Urinary bladder (tissue), 3 donors: ENCODE measurements at regions not wholly inside any gene's neighbourhood (a gene's known extent, or its start where the extent isn't known, plus 50 kb on each side); places are given as distances from the start of the nearest gene placed in this dataset.

ENCODE experiments used
- DNase-seq: peaks from one replicate; pipeline ENCODE4 v3.0.0-alpha.2; 2015; ENCODE audit errors: extremely low spot score
- H3K27ac ChIP-seq: one replicate; pipeline ENCODE4 v1.5.1; 2013; ENCODE audit warnings: low read depth, mild to moderate bottlenecking, moderate library complexity
- H3K36me3 ChIP-seq: one replicate; pipeline ENCODE4 v1.6.1; 2013; ENCODE audit warnings: mild to moderate bottlenecking, moderate library complexity; ENCODE audit not compliant: insufficient read depth
- H3K4me1 ChIP-seq: one replicate; pipeline ENCODE4 v1.6.1; 2013; ENCODE audit warnings: mild to moderate bottlenecking, moderate library complexity; ENCODE audit not compliant: insufficient read depth
- H3K4me3 ChIP-seq: one replicate; pipeline ENCODE4 v1.5.1; 2013; ENCODE audit warnings: low read depth, low read length
- WGBS: extraction: QIAGEN DNeasy Blood & Tissue Kit; methylation state at CpG from one replicate; pipeline ENCODE4 v1.1.7; 2013; 5-methylcytosine and 5-hydroxymethylcytosine counted together
- donor health status: healthy with polysubstance abuse.
- donor health status: healthy.

DNA sequence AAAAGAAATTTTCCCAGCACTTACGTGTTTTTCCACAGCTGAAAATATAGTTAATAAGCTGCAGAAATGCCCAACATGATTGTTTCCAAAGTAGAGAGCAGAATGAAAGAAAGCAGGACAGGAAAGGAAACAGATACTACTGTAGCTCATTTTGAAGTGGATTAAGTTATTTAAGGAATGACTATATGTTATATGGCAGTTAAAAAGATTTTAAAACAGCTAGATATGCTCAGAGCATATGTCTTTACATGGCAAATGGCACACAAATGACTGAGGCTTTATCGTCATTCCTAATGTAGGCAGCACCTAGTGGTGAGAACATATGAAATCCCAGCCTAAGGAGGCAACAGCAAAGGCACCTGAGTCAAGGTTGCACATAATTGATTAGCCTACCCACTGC lies 106.6 kb upstream of the SEMA6D start:
- Histone ChIP-seq H3K27ac (no peak overlapping the region), H3K4me3 (no peak overlapping the region), H3K4me1 (no peaks in the 10 kb centered on the region), H3K36me3 (no peaks in the 10 kb centered on the region)
- WGBS, result 95% methylated on average over 2 of the region's 2 CpGs
- no peak for DNase-seq

DNA sequence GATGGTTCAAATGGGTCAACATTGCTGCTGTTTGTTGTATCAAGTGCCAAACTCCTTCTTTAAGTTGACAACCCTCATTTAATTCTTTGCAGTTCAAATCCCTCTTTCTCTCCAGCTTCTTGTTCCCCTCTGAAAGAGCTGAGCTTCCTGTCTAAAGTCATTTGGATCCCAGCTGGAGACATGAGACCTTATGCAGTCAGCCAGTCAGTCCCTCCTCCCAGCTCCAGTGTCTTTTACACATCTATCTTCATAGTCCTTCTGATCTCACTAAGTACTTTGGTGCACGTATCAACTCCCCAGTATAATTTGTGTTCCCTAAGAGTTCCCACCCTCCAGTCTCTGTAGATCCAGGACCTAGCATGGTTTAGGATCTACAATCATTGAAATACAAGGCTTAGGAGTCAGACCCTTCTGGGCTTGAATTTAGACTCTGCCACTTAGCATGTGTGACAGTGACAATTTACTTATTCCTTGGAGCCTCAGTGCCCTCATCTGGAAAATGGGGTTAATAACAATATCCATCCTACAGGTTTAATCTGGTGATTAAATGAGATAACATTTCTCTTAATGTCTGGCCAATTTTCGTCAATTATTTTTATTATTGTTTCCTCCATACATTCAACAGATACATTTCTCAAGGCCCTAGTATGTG lies 102.8 kb upstream of the SEMA6D start:
- H3K36me3 ChIP-seq, result no peaks in the 10 kb centered on the region
- no peak overlapping the region for H3K4me3 ChIP-seq
- no peak for DNase-seq
- no peak overlapping the region for H3K27ac ChIP-seq
- no peaks in the 10 kb centered on the region for H3K4me1 ChIP-seq
- WGBS, result 84% methylated on average over 2 of the region's 2 CpGs

DNA sequence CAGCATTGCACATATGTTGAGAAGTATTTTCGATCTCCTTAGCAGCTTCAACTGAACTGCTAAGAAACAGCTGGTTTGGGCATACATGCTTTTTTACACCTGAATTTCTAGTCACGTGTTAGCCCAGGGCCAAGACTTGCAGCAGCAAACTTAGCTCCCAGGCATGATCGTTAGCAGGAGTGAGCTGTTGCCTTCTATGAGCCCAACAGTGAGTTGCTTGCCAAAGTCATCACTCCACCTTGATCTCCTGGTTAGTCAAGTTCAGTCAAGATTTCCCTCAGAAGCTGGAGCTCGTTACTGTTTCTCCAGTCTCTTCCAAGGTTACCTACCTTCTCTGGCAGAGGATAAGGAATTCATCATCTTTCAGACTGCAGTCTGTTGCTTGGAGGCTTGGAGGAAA lies 100.4 kb upstream of the SEMA6D start:
- H3K27ac ChIP-seq, result no peak overlapping the region
- no peak overlapping the region for H3K4me3 ChIP-seq
- H3K4me1 ChIP-seq, result no peaks in the 10 kb centered on the region
- no peak for DNase-seq
- no peaks in the 10 kb centered on the region for H3K36me3 ChIP-seq
- 88% methylated on average over 4 of the region's 4 CpGs for WGBS

GRCh38 chr15:47618241-47618640 lies 99.1 kb upstream of the SEMA6D start:
- DNase-seq, result no peak
- WGBS, result 87% methylated on average over 4 of the region's 4 CpGs
- H3K36me3 ChIP-seq, result no peaks in the 10 kb centered on the region
- H3K4me3 ChIP-seq, result no peak overlapping the region
- no peak overlapping the region for H3K27ac ChIP-seq
- H3K4me1 ChIP-seq, result no peaks in the 10 kb centered on the region

DNA sequence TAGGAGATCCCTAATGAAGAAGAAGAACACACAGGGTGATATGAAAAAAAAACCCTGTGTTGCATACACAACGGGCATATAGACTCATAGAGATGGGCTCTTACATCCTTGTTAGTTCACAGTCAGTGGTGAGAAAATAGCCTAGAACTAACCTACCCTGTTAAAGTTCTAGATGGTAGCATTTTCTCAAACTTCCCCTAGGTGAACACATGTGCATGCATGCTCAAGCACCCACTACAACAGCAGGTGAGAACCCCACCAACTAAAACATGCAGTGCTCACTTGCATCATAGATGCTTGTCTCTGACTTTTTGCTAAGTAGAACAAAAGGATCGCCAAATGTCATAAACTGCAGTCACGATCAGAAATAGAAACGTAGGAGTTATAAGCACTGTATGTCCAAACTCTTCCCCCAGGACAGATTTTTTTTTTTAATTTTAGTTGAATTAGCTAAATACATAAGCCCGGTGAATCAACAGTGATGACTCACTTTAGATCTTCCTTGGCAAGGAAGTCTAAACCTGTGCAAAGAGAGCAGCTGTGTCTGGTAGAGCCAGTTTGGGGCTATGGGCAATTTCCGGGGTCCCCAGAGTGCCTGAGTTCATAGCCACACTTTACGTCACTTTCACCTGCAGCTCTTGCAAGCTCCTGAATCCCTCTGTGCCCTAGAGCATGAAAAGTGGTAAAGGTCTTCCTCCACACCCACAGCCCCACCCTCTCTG lies 96.2 kb upstream of the SEMA6D start:
- DNase-seq, result no peak
- WGBS, result 68% methylated on average over 7 of the region's 7 CpGs
- no peaks in the 10 kb centered on the region for H3K4me1 ChIP-seq
- no peaks in the 10 kb centered on the region for H3K36me3 ChIP-seq
- H3K4me3 ChIP-seq, result no peak overlapping the region
- no peak overlapping the region for H3K27ac ChIP-seq

DNA sequence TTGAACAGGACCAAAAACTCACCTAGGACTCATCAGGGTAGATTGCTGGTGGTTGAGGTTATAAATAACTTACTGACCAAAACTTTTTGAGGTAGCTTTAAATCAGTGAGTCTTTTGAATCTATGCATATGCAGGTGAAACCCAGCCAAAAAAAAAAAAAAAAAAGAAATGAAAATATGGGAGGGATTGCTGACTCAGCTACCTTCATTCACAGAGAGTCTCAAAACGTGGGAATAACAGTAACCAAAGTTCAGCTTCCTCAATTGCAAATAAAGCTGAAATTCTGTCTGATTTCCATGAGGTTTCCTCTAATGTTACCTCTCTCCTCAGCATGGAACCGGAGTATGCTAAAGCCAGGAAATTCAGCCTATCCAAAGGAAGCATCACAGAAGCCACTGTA lies 95.2 kb upstream of the SEMA6D start:
- DNase-seq, result no peak
- 73% methylated on average over 2 of the region's 2 CpGs for WGBS
- Histone ChIP-seq H3K4me3 (no peak overlapping the region), H3K4me1 (no peaks in the 10 kb centered on the region), H3K36me3 (no peaks in the 10 kb centered on the region), H3K27ac (no peak overlapping the region)

GRCh38 chr15:47624503-47624902 lies 92.8 kb upstream of the SEMA6D start:
- no peaks in the 10 kb centered on the region for H3K36me3 ChIP-seq
- H3K4me3 ChIP-seq, result no peak overlapping the region

DNA sequence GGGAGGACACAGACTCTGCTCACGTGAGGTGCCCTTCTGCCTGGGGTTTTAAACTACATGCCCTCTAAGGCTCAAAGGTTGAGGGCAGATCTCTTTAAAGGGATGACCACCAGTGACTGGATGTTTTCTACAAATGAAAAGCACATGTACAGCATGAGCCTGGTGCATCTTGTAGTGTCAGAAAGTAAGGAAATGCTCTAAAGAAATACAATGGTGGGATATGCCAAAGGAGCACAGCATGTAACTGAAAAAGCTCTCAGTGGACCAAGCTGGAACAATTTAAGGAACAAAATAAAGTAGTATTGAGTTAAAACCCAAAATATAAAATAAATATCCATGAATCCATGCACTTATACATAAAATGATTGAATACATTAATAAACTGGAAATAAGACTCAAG lies 78.3 kb upstream of the SEMA6D start:
- no peak overlapping the region for H3K27ac ChIP-seq
- 91% methylated on average over 1 of the region's 1 CpG for WGBS
- no peak overlapping the region for H3K4me3 ChIP-seq
- no peaks in the 10 kb centered on the region for H3K36me3 ChIP-seq
- DNase-seq, result no peak
- H3K4me1 ChIP-seq, result no peaks in the 10 kb centered on the region

More at GRCh38 chr15:47624503-47624902, 92.8 kb upstream of the SEMA6D start:
- no peak for DNase-seq
- no peak overlapping the region for H3K27ac ChIP-seq
- H3K4me1 ChIP-seq, result no peaks in the 10 kb centered on the region

DNA sequence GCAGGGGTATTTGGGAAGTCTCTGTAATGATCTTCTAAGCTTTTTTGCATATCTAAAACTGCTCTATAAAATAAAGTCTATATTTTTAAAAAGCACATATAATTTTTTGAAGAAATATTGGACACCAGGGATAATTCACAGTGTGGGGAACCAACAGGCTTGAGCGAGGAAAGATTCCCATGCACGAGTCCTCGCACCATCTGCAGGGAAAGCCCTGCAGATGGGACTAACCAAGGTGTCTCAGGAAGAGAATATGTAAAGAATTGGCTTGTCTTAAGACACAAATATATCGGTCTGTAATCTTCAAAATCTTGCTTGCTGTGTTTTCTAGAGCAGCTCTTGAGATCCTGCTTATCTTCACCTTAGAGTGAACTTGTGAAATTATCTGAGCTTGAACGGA lies 77.2 kb upstream of the SEMA6D start:
- Histone ChIP-seq H3K4me1 (no peaks in the 10 kb centered on the region), H3K27ac (no peak overlapping the region), H3K4me3 (no peak overlapping the region), H3K36me3 (no peaks in the 10 kb centered on the region)
- 84% methylated on average over 5 of the region's 5 CpGs for whole genome bisulfite sequencing
- DNase-seq, result no peak

GRCh38 chr15:47640901-47641300 lies 76.4 kb upstream of the SEMA6D start:
- H3K4me1 ChIP-seq, result no peaks in the 10 kb centered on the region
- H3K27ac ChIP-seq, result no peak overlapping the region
- H3K4me3 ChIP-seq, result no peak overlapping the region
- no peak for DNase-seq
- no peaks in the 10 kb centered on the region for H3K36me3 ChIP-seq
- WGBS, result 75% methylated on average over 7 of the region's 7 CpGs

GRCh38 chr15:47644722-47645121 lies 72.6 kb upstream of the SEMA6D start:
- 77% methylated on average over 3 of the region's 3 CpGs for WGBS
- no peak overlapping the region for H3K4me3 ChIP-seq
- no peak overlapping the region for H3K27ac ChIP-seq
- no peaks in the 10 kb centered on the region for H3K36me3 ChIP-seq
- no peaks in the 10 kb centered on the region for H3K4me1 ChIP-seq
- DNase-seq, result no peak

GRCh38 chr15:47650564-47650963 lies 66.7 kb upstream of the SEMA6D start:
- no peaks in the 10 kb centered on the region for H3K4me1 ChIP-seq
- WGBS, result 88% methylated on average over 3 of the region's 3 CpGs

DNA sequence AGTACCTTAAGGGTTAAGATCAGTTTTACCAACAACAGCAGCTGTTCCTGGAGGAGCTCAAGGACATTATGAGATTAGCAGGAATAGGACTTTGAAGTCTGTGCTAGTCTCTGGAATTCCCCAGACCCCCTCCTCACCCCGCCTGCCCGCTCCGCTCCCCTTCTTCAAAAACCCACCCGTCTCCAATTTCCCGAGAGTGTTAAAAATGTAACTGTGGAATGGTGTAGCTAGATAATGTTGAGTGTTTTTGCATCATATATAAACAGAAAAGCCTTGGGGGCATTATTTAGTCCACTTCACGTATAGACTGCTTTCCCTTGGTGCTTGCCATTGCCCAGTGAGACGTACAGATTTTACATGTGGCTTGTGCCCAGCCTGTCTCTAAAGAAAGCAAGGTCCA lies 65.0 kb upstream of the SEMA6D start:
- no peak overlapping the region for H3K27ac ChIP-seq

More at GRCh38 chr15:47650564-47650963, 66.7 kb upstream of the SEMA6D start:
- Histone ChIP-seq H3K4me3 (no peak overlapping the region), H3K27ac (no peak overlapping the region), H3K36me3 (no peaks in the 10 kb centered on the region)
- DNase-seq, result no peak

DNA sequence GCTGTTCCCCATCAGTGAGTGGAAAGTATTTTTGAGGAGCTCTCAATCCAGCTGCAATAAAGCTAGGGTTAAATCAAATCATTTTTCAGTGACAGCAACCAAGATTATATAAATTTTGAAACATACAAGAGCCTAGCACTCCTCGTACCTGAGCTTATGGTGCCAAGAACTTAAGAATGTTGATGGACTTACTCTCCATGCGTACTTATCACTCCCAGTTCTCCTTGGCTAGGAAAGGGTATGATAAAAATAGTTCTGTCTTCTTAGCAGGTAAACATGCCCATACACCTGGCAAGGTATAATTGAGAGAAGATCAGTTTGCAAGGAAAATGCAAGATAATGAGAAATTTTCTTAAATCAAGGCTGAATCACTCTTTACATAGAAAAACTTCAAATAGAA lies 64.5 kb upstream of the SEMA6D start:
- no peak for DNase-seq
- Histone ChIP-seq H3K4me1 (no peaks in the 10 kb centered on the region), H3K36me3 (no peaks in the 10 kb centered on the region), H3K27ac (no peak overlapping the region), H3K4me3 (no peak overlapping the region)
- 57% methylated on average over 2 of the region's 2 CpGs for WGBS

More for the DNA sequence above, 65.0 kb upstream of the SEMA6D start:
- 45% methylated on average over 7 of the region's 7 CpGs for WGBS
- Histone ChIP-seq H3K4me1 (no peaks in the 10 kb centered on the region), H3K4me3 (no peak overlapping the region), H3K36me3 (no peaks in the 10 kb centered on the region)
- DNase-seq, result no peak
